Neural cell (in vitro differentiated cells): ENCODE measurements at regions not wholly inside any gene's neighbourhood (a gene's known extent, or its start where the extent isn't known, plus 50 kb on each side); places are given as distances from the start of the nearest gene placed in this dataset.

Source experiments
- H2AFZ ChIP-seq: fragments of 200-600, 300-800 bp; sonication (generic), shearing (Covaris generic); 2 replicates; pipeline ENCODE4 v1.6.0; 2014; ENCODE audit warnings: low read depth, mild to moderate bottlenecking, antibody characterized with exemption, low read length, moderate library complexity
- H3F3A ChIP-seq: fragments of 200-600 bp; shearing (Covaris generic); 2 replicates; pipeline ENCODE4 v1.6.1; 2016; ENCODE audit warnings: mild to moderate bottlenecking, moderate library complexity, mixed read lengths, antibody characterized with exemption, low read length; ENCODE audit not compliant: insufficient read depth, poor library complexity, severe bottlenecking
- H3K27ac ChIP-seq: fragments of 200-600, 300-800 bp; sonication (generic), shearing (Covaris generic); 2 replicates; pipeline ENCODE4 v1.5.1; 2014; ENCODE audit warnings: mild to moderate bottlenecking, low read length, moderate library complexity
- H3K27me3 ChIP-seq: fragments of 300-800, 200-600 bp; sonication (generic), shearing (Covaris generic); 2 replicates; pipeline ENCODE4 v1.6.0; 2014; ENCODE audit warnings: mild to moderate bottlenecking, low read depth, low read length, moderate library complexity; ENCODE audit not compliant: insufficient read depth
- H3K36me3 ChIP-seq: fragments of 300-800, 200-600 bp; sonication (generic), shearing (Covaris generic); 2 replicates; pipeline ENCODE4 v1.5.1; 2014; ENCODE audit warnings: mild to moderate bottlenecking, antibody characterized with exemption, low read length, moderate library complexity; ENCODE audit not compliant: insufficient read depth
- H3K4me2 ChIP-seq: fragments of 300-800, 200-600 bp; sonication (generic), shearing (Covaris generic); 2 replicates; pipeline ENCODE4 v1.6.0; 2014; ENCODE audit warnings: mild to moderate bottlenecking, low read length
- H3K4me3 ChIP-seq: fragments of 300-800, 200-600 bp; sonication (generic), shearing (Covaris generic); 2 replicates; pipeline ENCODE4 v1.5.1; 2014; ENCODE audit warnings: mild to moderate bottlenecking, low read length, moderate library complexity
- H3K79me2 ChIP-seq: fragments of 200-600 bp; shearing (Covaris generic); replicated peaks from 2 replicates; pipeline ENCODE4 v1.6.0; 2014; ENCODE audit warnings: mild to moderate bottlenecking, low read length, moderate library complexity; ENCODE audit not compliant: insufficient read depth
- H3K9ac ChIP-seq: fragments of 300-800, 200-600 bp; sonication (generic), shearing (Covaris generic); 2 replicates; pipeline ENCODE4 v1.6.1; 2016; ENCODE audit warnings: mild to moderate bottlenecking, low read length, mixed read lengths
- H3K9me2 ChIP-seq: fragments of 200-600 bp; shearing (Covaris generic); 2 replicates; pipeline ENCODE4 v1.6.1; 2016; ENCODE audit warnings: mild to moderate bottlenecking, low read length, mixed read lengths; ENCODE audit not compliant: insufficient read depth
- H3K9me3 ChIP-seq: fragments of 200-600, 300-800 bp; sonication (generic), shearing (Covaris generic); 2 replicates; pipeline ENCODE4 v1.6.1; 2016; ENCODE audit warnings: mild to moderate bottlenecking, mixed run types, low read length, moderate library complexity, mixed read lengths
- H4K20me1 ChIP-seq: fragments of 200-600 bp; shearing (Covaris generic); 2 replicates; pipeline ENCODE4 v1.6.1; 2016; ENCODE audit warnings: mild to moderate bottlenecking, mixed run types; ENCODE audit not compliant: insufficient read depth
- EP300 ChIP-seq: fragments of 450-650 bp; conservative IDR thresholded peaks from 2 replicates; pipeline ENCODE4 v1.6.1; 2014; ENCODE audit warnings: antibody characterized with exemption, mild to moderate bottlenecking, moderate library complexity; ENCODE audit not compliant: poor library complexity, severe bottlenecking
- EZH2 ChIP-seq: fragments of 200-600, 300-800 bp; shearing (Covaris generic), sonication (generic); IDR thresholded peaks from 2 replicates; pipeline ENCODE4 v1.6.1; 2014; ENCODE audit warnings: antibody characterized with exemption, low read length, borderline replicate concordance, mild to moderate bottlenecking; ENCODE audit not compliant: insufficient read depth, poor library complexity, severe bottlenecking
- MXI1 ChIP-seq: fragments of 450-650 bp; conservative IDR thresholded peaks from 2 replicates; pipeline ENCODE4 v1.6.1; 2014; ENCODE audit warnings: antibody characterized with exemption, mild to moderate bottlenecking; ENCODE audit not compliant: poor library complexity, severe bottlenecking
- POLR2AphosphoS5 ChIP-seq: IDR thresholded peaks from 2 replicates; pipeline ENCODE4 v1.6.1; 2012
- RAD21 ChIP-seq: fragments of 450-650 bp; conservative IDR thresholded peaks from 2 replicates; pipeline ENCODE4 v1.6.1; 2014; ENCODE audit warnings: antibody characterized with exemption, mild to moderate bottlenecking, moderate library complexity
- SMC3 ChIP-seq: fragments of 450-650 bp; conservative IDR thresholded peaks from 2 replicates; pipeline ENCODE4 v1.6.1; 2014; ENCODE audit warnings: antibody characterized with exemption, mild to moderate bottlenecking, moderate library complexity; ENCODE audit not compliant: poor library complexity
- TAF1 ChIP-seq: IDR thresholded peaks from 2 replicates; pipeline ENCODE4 v1.6.1; 2012; ENCODE audit warnings: low read depth
- TF ChIP-seq, protein P1 (sequence below): fragments of 450-650 bp; IDR thresholded peaks from 2 replicates; pipeline ENCODE4 v1.5.1; 2014; ENCODE audit warnings: antibody characterized with exemption, mild to moderate bottlenecking, moderate library complexity; ENCODE audit not compliant: poor library complexity, severe bottlenecking
- TF ChIP-seq, protein P2 (sequence below): IDR thresholded peaks from 2 replicates; pipeline ENCODE4 v1.6.1; 2012; ENCODE audit warnings: borderline replicate concordance

DNA sequence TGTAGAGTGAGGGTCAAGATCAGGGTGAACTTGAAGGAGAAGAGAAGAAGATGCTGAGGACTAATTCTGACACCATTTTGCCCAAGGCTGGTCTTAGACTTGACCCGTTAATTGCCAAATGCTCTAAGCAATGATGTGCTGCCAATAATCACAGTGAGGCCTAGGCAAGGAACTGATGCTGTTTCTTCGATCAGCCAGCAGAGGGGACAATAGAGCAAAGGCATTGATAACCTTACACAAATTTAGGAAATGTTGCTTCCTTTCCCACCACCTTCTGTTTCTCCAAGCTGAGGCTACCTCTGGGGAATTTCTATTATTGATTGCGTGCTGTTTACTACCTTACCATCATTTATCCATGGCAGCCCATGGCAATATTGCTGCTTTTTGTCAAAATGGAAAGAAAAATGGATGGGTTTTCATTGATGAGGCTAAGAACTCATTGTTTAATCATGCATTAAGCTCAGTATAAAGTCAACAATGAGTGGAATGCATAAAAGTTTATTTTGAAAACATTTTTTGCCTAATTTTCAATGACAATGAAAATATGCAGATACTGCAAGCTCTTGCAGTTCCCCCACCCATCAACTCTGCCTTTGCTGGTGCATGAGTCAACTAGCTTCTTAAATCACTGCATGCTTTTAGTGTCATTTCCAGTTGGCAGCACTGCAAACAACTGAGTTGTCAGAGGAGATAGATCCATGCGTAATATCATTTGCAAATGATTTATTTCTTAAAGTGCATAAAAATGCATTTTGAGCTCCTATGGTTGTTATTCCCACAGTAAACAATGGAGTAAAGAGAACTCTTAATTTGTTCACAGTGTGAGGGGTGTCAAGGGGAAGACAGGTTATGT lies 116.4 kb upstream of the NYAP2 start:
- Histone ChIP-seq H3K9me2 (no peaks in the 10 kb centered on the region), H3K27me3 (no peaks in the 10 kb centered on the region), H3K79me2 (no peaks in the 10 kb centered on the region), H3F3A (no peaks in the 10 kb centered on the region), H3K36me3 (no peaks in the 10 kb centered on the region), H3K4me3 (peak overlapping the region; percentile 23), H3K27ac (no peak overlapping the region), H3K9me3 (no peaks in the 10 kb centered on the region), H2AFZ (no peak overlapping the region), H3K9ac (no peak overlapping the region), H4K20me1 (no peaks in the 10 kb centered on the region), H3K4me2 (peak overlapping the region; percentile 41)
- TF ChIP-seq MXI1 = no peak
- TF ChIP-seq SMC3 = peak; percentile 84
- peak; percentile 80 for TF ChIP-seq POLR2AphosphoS5
- peak; percentile 93 for TF ChIP-seq EP300
- TF ChIP-seq, protein P1, sequence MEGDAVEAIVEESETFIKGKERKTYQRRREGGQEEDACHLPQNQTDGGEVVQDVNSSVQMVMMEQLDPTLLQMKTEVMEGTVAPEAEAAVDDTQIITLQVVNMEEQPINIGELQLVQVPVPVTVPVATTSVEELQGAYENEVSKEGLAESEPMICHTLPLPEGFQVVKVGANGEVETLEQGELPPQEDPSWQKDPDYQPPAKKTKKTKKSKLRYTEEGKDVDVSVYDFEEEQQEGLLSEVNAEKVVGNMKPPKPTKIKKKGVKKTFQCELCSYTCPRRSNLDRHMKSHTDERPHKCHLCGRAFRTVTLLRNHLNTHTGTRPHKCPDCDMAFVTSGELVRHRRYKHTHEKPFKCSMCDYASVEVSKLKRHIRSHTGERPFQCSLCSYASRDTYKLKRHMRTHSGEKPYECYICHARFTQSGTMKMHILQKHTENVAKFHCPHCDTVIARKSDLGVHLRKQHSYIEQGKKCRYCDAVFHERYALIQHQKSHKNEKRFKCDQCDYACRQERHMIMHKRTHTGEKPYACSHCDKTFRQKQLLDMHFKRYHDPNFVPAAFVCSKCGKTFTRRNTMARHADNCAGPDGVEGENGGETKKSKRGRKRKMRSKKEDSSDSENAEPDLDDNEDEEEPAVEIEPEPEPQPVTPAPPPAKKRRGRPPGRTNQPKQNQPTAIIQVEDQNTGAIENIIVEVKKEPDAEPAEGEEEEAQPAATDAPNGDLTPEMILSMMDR = peak; percentile 80
- peak; percentile 76 for TF ChIP-seq RAD21
- no peak for TF ChIP-seq EZH2
- TF ChIP-seq, protein P2, sequence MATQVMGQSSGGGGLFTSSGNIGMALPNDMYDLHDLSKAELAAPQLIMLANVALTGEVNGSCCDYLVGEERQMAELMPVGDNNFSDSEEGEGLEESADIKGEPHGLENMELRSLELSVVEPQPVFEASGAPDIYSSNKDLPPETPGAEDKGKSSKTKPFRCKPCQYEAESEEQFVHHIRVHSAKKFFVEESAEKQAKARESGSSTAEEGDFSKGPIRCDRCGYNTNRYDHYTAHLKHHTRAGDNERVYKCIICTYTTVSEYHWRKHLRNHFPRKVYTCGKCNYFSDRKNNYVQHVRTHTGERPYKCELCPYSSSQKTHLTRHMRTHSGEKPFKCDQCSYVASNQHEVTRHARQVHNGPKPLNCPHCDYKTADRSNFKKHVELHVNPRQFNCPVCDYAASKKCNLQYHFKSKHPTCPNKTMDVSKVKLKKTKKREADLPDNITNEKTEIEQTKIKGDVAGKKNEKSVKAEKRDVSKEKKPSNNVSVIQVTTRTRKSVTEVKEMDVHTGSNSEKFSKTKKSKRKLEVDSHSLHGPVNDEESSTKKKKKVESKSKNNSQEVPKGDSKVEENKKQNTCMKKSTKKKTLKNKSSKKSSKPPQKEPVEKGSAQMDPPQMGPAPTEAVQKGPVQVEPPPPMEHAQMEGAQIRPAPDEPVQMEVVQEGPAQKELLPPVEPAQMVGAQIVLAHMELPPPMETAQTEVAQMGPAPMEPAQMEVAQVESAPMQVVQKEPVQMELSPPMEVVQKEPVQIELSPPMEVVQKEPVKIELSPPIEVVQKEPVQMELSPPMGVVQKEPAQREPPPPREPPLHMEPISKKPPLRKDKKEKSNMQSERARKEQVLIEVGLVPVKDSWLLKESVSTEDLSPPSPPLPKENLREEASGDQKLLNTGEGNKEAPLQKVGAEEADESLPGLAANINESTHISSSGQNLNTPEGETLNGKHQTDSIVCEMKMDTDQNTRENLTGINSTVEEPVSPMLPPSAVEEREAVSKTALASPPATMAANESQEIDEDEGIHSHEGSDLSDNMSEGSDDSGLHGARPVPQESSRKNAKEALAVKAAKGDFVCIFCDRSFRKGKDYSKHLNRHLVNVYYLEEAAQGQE = no peak
- no peak for TF ChIP-seq TAF1

DNA sequence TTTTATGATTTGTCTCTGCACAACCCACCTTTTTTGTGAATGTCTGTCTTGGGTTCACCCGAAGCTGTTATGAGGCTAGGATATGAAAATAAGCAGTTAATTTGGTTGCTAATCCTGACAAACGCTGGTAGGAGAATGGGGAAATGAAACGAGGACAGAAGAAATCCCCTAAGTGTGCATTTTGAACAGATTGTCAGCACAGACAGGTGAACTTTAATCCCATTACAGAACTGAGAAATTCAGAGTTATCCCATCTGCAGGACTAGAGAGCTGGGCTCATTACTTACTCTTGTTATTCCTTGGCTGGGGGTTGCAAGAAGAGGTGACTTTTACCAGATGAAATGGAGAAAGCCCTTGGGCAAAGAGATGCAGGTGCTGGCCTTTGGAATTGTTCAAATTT lies 123.3 kb upstream of the NYAP2 start:
- H3K36me3 ChIP-seq = no peaks in the 10 kb centered on the region
- H3K9me3 ChIP-seq = no peaks in the 10 kb centered on the region
- H2AFZ ChIP-seq = no peak overlapping the region
- H3K79me2 ChIP-seq = no peaks in the 10 kb centered on the region
- H3K4me3 ChIP-seq = no peak overlapping the region
- no peak overlapping the region for H3K9ac ChIP-seq
- H4K20me1 ChIP-seq = no peaks in the 10 kb centered on the region
- no peaks in the 10 kb centered on the region for H3F3A ChIP-seq
- H3K27me3 ChIP-seq = no peaks in the 10 kb centered on the region
- TF ChIP-seq POLR2AphosphoS5 (no peak), EZH2 (no peak), RAD21 (no peak), SMC3 (no peak), TAF1 (no peak), EP300 (no peak), MXI1 (no peak)
- TF ChIP-seq, protein P2 = no peak
- TF ChIP-seq, protein P1 = no peak
- no peak overlapping the region for H3K4me2 ChIP-seq
- H3K9me2 ChIP-seq = no peaks in the 10 kb centered on the region
- H3K27ac ChIP-seq = no peak overlapping the region
